ENCODE measurements at regions not wholly inside any gene's neighbourhood (a gene's known extent, or its start where the extent isn't known, plus 50 kb on each side); places are given as distances from the start of the nearest gene placed in this dataset.

GRCh38 chr5:120738568-120738967, 274.5 kb downstream of the PRR16 start:
- Histone ChIP-seq H3K27ac (ENCODE audit: low read depth, low read length) (no peak overlapping the region), H3F3A (ENCODE audit: control insufficient read depth, insufficient read depth) (no peaks in the 10 kb centered on the region), H3K4me3 (ENCODE audit: low read length) (no peak overlapping the region), H4K20me1 (ENCODE audit: control insufficient read depth, insufficient read depth, low read depth, low read length) (no peaks in the 10 kb centered on the region), H3K9me2 (replicated peaks; ENCODE audit: control insufficient read depth, low read length) (no peaks in the 10 kb centered on the region), H3K9me3 (ENCODE audit: control insufficient read depth, insufficient read depth, low read length) (no peaks in the 10 kb centered on the region), H3K4me2 (ENCODE audit: low read length) (no peak overlapping the region), H3K36me3 (ENCODE audit: control insufficient read depth, low read length) (no peaks in the 10 kb centered on the region), H3K4me1 (ENCODE audit: control insufficient read depth, low read length) (no peaks in the 10 kb centered on the region), H3K79me2 (ENCODE audit: control insufficient read depth, low read length) (no peaks in the 10 kb centered on the region), H3K27me3 (ENCODE audit: control insufficient read depth, low read length) (no peaks in the 10 kb centered on the region)
- no peak for TF ChIP-seq CTCF (IDR thresholded peaks at IDR 0.05; ENCODE audit: low read depth, low read length, poor library complexity, severe bottlenecking)

GRCh38 chr5:120740989-120741388, 276.9 kb downstream of the PRR16 start:
- H3K4me3 ChIP-seq (ENCODE audit: low read length): no peak overlapping the region
- H3K9me3 ChIP-seq (ENCODE audit: control insufficient read depth, insufficient read depth, low read length): no peaks in the 10 kb centered on the region

GRCh38 chr5:120748474-120748873, 284.4 kb downstream of the PRR16 start:
- TF ChIP-seq CTCF (IDR thresholded peaks at IDR 0.05; ENCODE audit: low read depth, low read length, poor library complexity, severe bottlenecking) (no peak), EZH2phosphoT487 (IDR thresholded peaks at IDR 0.05; ENCODE audit: borderline replicate concordance, low read length) (no peak)
- H3K9me2 ChIP-seq (replicated peaks; ENCODE audit: control insufficient read depth, low read length): no peaks in the 10 kb centered on the region

More at GRCh38 chr5:120740989-120741388, 276.9 kb downstream of the PRR16 start:
- Histone ChIP-seq H3K9me2 (replicated peaks; ENCODE audit: control insufficient read depth, low read length) (no peaks in the 10 kb centered on the region), H4K20me1 (ENCODE audit: control insufficient read depth, insufficient read depth, low read depth, low read length) (no peaks in the 10 kb centered on the region), H3K4me1 (ENCODE audit: control insufficient read depth, low read length) (no peaks in the 10 kb centered on the region), H3K4me2 (ENCODE audit: low read length) (no peak overlapping the region), H3K27me3 (ENCODE audit: control insufficient read depth, low read length) (no peaks in the 10 kb centered on the region), H3K79me2 (ENCODE audit: control insufficient read depth, low read length) (no peaks in the 10 kb centered on the region), H3F3A (ENCODE audit: control insufficient read depth, insufficient read depth) (no peaks in the 10 kb centered on the region), H3K27ac (ENCODE audit: low read depth, low read length) (no peak overlapping the region), H3K36me3 (ENCODE audit: control insufficient read depth, low read length) (no peaks in the 10 kb centered on the region)
- no peak for TF ChIP-seq EZH2phosphoT487 (IDR thresholded peaks at IDR 0.05; ENCODE audit: borderline replicate concordance, low read length)
- TF ChIP-seq CTCF (IDR thresholded peaks at IDR 0.05; ENCODE audit: low read depth, low read length, poor library complexity, severe bottlenecking): no peak

GRCh38 chr5:120749737-120750136, 285.6 kb downstream of the PRR16 start:
- Histone ChIP-seq H3K9me2 (replicated peaks; ENCODE audit: control insufficient read depth, low read length) (no peaks in the 10 kb centered on the region), H3F3A (ENCODE audit: control insufficient read depth, insufficient read depth) (no peaks in the 10 kb centered on the region), H3K27ac (ENCODE audit: low read depth, low read length) (no peak overlapping the region), H3K9me3 (ENCODE audit: control insufficient read depth, insufficient read depth, low read length) (no peaks in the 10 kb centered on the region), H3K4me3 (ENCODE audit: low read length) (no peak overlapping the region), H3K4me2 (ENCODE audit: low read length) (no peak overlapping the region), H3K27me3 (ENCODE audit: control insufficient read depth, low read length) (no peaks in the 10 kb centered on the region), H3K79me2 (ENCODE audit: control insufficient read depth, low read length) (no peaks in the 10 kb centered on the region), H3K4me1 (ENCODE audit: control insufficient read depth, low read length) (no peaks in the 10 kb centered on the region), H3K36me3 (ENCODE audit: control insufficient read depth, low read length) (no peaks in the 10 kb centered on the region), H4K20me1 (ENCODE audit: control insufficient read depth, insufficient read depth, low read depth, low read length) (no peaks in the 10 kb centered on the region)
- TF ChIP-seq EZH2phosphoT487 (IDR thresholded peaks at IDR 0.05; ENCODE audit: borderline replicate concordance, low read length) (no peak), CTCF (IDR thresholded peaks at IDR 0.05; ENCODE audit: low read depth, low read length, poor library complexity, severe bottlenecking) (no peak)

More at GRCh38 chr5:120748474-120748873, 284.4 kb downstream of the PRR16 start:
- no peaks in the 10 kb centered on the region for H3F3A ChIP-seq (ENCODE audit: control insufficient read depth, insufficient read depth)
- no peak overlapping the region for H3K27ac ChIP-seq (ENCODE audit: low read depth, low read length)
- H3K4me2 ChIP-seq (ENCODE audit: low read length): no peak overlapping the region
- H4K20me1 ChIP-seq (ENCODE audit: control insufficient read depth, insufficient read depth, low read depth, low read length): no peaks in the 10 kb centered on the region
- H3K27me3 ChIP-seq (ENCODE audit: control insufficient read depth, low read length): no peaks in the 10 kb centered on the region
- no peaks in the 10 kb centered on the region for H3K79me2 ChIP-seq (ENCODE audit: control insufficient read depth, low read length)
- H3K36me3 ChIP-seq (ENCODE audit: control insufficient read depth, low read length): no peaks in the 10 kb centered on the region
- H3K4me3 ChIP-seq (ENCODE audit: low read length): no peak overlapping the region
- no peaks in the 10 kb centered on the region for H3K4me1 ChIP-seq (ENCODE audit: control insufficient read depth, low read length)
- no peaks in the 10 kb centered on the region for H3K9me3 ChIP-seq (ENCODE audit: control insufficient read depth, insufficient read depth, low read length)
